Body of pancreas (tissue), 4 donors: ENCODE measurements at regions not wholly inside any gene's neighbourhood (a gene's known extent, or its start where the extent isn't known, plus 50 kb on each side); places are given as distances from the start of the nearest gene placed in this dataset.

Source experiments
- ATAC-seq: fragments of 150-250 bp; one replicate; pipeline ENCODE4 v1.9.1; 2016
- DNase-seq, 4 donors: peaks; one replicate each; pipeline ENCODE4 v3.0.0-alpha.2; 2019
- H3K27ac ChIP-seq, 4 donors: fragments of 200-600 bp; sonication (generic); 1 replicate in 3 of 4; 2 replicates in 1 of 4; pipeline versions ENCODE4 v1.5.1 to v1.6.1; 2016 to 2019; ENCODE audit warnings: mild to moderate bottlenecking in 1 of 4, mixed read lengths in 1 of 4, moderate library complexity in 1 of 4
- H3K27me3 ChIP-seq, 2 donors: fragments of 200-600 bp; sonication (generic); one replicate each; pipeline ENCODE4 v1.6.0; 2016; ENCODE audit warnings: mild to moderate bottlenecking in 1 of 2
- H3K36me3 ChIP-seq, 2 donors: fragments of 200-600 bp; sonication (generic); replicated peaks in 1 of 2; 2 replicates each; pipeline ENCODE4 v1.5.1; 2016; ENCODE audit warnings: low read depth in 2 of 2; ENCODE audit not compliant: insufficient read depth in 1 of 2
- H3K4me1 ChIP-seq: fragments of 200-600 bp; sonication (generic); one replicate; pipeline ENCODE4 v1.6.0; 2016
- H3K4me3 ChIP-seq, 2 donors: fragments of 200-600 bp; sonication (generic); 1 replicate in 1 of 2; 2 replicates in 1 of 2; pipeline ENCODE4 v1.5.1; 2016 to 2019
- H3K9me3 ChIP-seq, 3 donors: fragments of 200-600 bp; sonication (generic); 1 replicate in 2 of 3; 2 replicates in 1 of 3; pipeline ENCODE4 v1.5.1; 2016
- POLR2A ChIP-seq, 3 donors: fragments of 450-650 bp; IDR thresholded peaks; one replicate each; pipeline ENCODE4 v1.6.1; 2016; ENCODE audit warnings: antibody characterized with exemption in 3 of 3, mild to moderate bottlenecking in 2 of 3
- WGBS, 2 donors: methylation state at CpG; one replicate each; pipeline ENCODE4 v1.1.5; 2017; 5-methylcytosine and 5-hydroxymethylcytosine counted together
- intact Hi-C: fragments of 100-400 bp; cut with DNase I; formaldehyde crosslinking; loops from one replicate; pipeline ENCODE4 v1.15.1; 2023
- TF ChIP-seq, protein P1 (sequence below), 7 experiments: fragments of 450-650 bp in 4 of 7; fragments of 200-600 bp in 3 of 7; sonication (generic) in 3 of 7; IDR thresholded peaks; one replicate each; pipeline ENCODE4 v1.5.1; 2016 to 2019; ENCODE audit warnings: antibody characterized with exemption in 7 of 7

DNA sequence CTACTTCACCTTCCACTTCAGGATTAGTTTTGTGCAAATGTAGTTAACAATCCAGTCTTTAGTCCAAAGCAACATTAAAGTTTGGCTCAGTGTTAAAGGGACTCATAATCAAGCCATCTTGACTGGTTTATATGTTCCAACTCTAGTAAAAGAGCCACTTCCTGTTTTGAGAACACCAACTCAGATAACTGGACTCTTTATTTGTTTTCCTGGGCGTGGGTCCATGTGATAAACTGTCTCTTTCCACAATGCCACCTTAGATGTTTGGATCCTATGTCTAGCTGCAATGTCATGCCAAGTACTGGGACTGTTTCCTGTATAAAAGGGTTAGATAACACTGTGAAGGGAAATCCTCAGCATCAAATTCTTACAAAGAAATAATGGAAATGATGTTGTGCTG lies 545.0 kb downstream of the PYDC2 start:
- H3K27me3 ChIP-seq: no peaks in the 10 kb centered on the region
- 13 to 15% methylated on average over 1 of the region's 1 CpG for WGBS, 2 donors
- no peak for TF ChIP-seq POLR2A (IDR thresholded peaks at IDR 0.05)
- TF ChIP-seq, protein P1, sequence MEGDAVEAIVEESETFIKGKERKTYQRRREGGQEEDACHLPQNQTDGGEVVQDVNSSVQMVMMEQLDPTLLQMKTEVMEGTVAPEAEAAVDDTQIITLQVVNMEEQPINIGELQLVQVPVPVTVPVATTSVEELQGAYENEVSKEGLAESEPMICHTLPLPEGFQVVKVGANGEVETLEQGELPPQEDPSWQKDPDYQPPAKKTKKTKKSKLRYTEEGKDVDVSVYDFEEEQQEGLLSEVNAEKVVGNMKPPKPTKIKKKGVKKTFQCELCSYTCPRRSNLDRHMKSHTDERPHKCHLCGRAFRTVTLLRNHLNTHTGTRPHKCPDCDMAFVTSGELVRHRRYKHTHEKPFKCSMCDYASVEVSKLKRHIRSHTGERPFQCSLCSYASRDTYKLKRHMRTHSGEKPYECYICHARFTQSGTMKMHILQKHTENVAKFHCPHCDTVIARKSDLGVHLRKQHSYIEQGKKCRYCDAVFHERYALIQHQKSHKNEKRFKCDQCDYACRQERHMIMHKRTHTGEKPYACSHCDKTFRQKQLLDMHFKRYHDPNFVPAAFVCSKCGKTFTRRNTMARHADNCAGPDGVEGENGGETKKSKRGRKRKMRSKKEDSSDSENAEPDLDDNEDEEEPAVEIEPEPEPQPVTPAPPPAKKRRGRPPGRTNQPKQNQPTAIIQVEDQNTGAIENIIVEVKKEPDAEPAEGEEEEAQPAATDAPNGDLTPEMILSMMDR (IDR thresholded peaks at IDR 0.05): no peak
- H3K9me3 ChIP-seq: no peaks in the 10 kb centered on the region
- H3K4me3 ChIP-seq: no peak overlapping the region
- H3K36me3 ChIP-seq: no peaks in the 10 kb centered on the region
- DNase-seq (no peak), ATAC-seq (no peak)
- intact Hi-C loops: no loop called here
- H3K27ac ChIP-seq: no peak overlapping the region
- H3K4me1 ChIP-seq: no peaks in the 10 kb centered on the region

DNA sequence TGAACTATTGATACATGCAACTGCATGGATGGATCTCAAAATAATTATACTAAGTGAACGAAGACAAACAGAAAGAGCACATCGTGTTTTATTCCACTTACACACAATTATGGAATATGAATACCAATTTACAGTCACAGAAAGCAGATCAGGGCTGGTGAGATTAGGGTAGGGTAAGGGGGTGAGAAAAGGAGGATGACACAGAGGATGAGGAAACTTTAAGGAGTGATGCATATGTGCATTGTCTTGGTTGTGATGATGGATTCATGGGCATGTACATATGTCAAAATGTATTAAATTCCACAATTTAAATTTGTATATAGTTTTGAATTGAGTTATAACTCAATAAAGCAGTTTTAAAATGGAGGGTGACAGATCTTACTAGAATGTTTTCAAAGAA lies 548.9 kb downstream of the PYDC2 start:
- TF ChIP-seq POLR2A (IDR thresholded peaks at IDR 0.05): no peak
- TF ChIP-seq, protein P1 (IDR thresholded peaks at IDR 0.05): no peak
- no peak overlapping the region for H3K27ac ChIP-seq
- 66 to 76% methylated on average over 2 of the region's 2 CpGs for WGBS, 2 donors
- intact Hi-C loops: no loop called here
- H3K36me3 ChIP-seq: no peaks in the 10 kb centered on the region
- DNase-seq (no peak), ATAC-seq (no peak)
- no peaks in the 10 kb centered on the region for H3K27me3 ChIP-seq
- no peaks in the 10 kb centered on the region for H3K4me1 ChIP-seq
- H3K9me3 ChIP-seq: no peaks in the 10 kb centered on the region
- H3K4me3 ChIP-seq: no peak overlapping the region

DNA sequence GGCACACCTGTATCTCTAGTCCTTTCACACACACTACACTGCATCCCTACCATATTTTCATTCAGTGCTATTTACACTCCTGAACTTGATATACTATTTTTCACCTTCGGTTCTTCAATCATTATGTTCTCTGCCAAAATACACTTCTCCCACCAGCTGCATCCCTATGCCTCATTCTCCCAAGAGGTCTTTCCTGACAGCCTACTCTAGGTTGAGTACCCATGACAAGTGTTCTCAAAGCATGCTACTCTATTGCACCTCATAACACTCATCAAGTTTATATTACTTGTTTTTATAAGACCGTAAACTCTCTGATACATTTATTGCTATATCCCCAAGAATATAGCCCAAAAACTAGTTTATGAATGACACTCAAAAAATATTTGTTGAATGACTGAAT lies 549.5 kb downstream of the PYDC2 start:
- TF ChIP-seq POLR2A (IDR thresholded peaks at IDR 0.05): no peak
- TF ChIP-seq, protein P1 (IDR thresholded peaks at IDR 0.05): no peak
- Histone ChIP-seq H3K36me3 (no peaks in the 10 kb centered on the region), H3K27ac (no peak overlapping the region), H3K9me3 (no peaks in the 10 kb centered on the region), H3K27me3 (no peaks in the 10 kb centered on the region), H3K4me3 (no peak overlapping the region), H3K4me1 (no peaks in the 10 kb centered on the region)
- ATAC-seq (no peak), DNase-seq (no peak)
- 45 to 46% methylated on average over 2 of the region's 2 CpGs for WGBS, 2 donors
- intact Hi-C loops: no loop called here

DNA sequence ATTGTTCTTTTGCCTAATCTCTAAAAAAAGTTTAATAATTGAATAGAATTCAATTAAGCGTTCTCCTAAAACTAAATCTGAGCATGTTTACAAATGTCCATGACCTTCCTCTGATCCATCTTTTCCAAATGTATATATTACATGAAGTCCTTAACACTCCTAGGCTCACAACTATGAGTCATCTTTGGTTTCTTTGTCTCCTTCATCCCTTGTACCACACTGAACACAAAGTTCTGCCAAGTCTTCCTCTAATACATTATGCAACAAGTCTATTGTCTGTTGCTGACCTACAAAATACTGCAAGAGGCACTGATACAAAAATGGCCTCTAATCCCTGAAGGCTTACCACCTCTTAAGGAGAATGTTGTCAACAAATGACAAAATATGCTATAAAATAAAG lies 550.2 kb downstream of the PYDC2 start:
- no peak for TF ChIP-seq POLR2A (IDR thresholded peaks at IDR 0.05)
- TF ChIP-seq, protein P1 (IDR thresholded peaks at IDR 0.05): no peak
- Histone ChIP-seq H3K27ac (no peak overlapping the region), H3K4me1 (no peaks in the 10 kb centered on the region), H3K36me3 (no peaks in the 10 kb centered on the region), H3K27me3 (no peaks in the 10 kb centered on the region), H3K9me3 (no peaks in the 10 kb centered on the region), H3K4me3 (no peak overlapping the region)
- WGBS, 2 donors: 71 to 77% methylated on average over 1 of the region's 1 CpG
- DNase-seq (no peak), ATAC-seq (no peak)
- intact Hi-C loops: no loop called here

DNA sequence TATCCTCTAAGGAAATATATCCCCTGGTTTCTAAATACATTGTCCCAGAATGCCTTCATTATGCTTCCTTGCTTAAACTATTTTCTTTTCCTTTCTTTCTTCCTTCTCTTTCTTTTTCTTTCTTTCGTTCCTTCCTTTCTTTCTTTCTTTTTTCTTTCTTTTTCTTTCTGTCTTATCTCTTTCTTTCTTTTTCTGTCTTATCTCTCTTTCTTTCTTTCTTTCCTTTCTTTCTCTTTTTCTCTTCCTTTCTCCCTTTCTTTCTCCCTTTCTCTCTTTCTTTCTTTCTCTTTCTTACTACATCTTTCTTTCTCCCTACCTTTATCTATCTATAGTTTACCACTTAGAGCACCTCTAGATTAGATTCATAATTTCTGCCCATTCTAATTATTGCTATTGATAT lies 552.1 kb downstream of the PYDC2 start:
- ATAC-seq (no peak), DNase-seq (no peak)
- no peaks in the 10 kb centered on the region for H3K9me3 ChIP-seq
- no peak for TF ChIP-seq POLR2A (IDR thresholded peaks at IDR 0.05)
- TF ChIP-seq, protein P1 (IDR thresholded peaks at IDR 0.05): no peak
- no peaks in the 10 kb centered on the region for H3K27me3 ChIP-seq
- 36 to 47% methylated on average over 1 of the region's 1 CpG for WGBS, 2 donors
- no peaks in the 10 kb centered on the region for H3K4me1 ChIP-seq
- H3K36me3 ChIP-seq: no peaks in the 10 kb centered on the region
- H3K27ac ChIP-seq: no peak overlapping the region
- intact Hi-C loops: no loop called here
- no peak overlapping the region for H3K4me3 ChIP-seq
